ENCODE measurements at regions not wholly inside any gene's neighbourhood (a gene's known extent, or its start where the extent isn't known, plus 50 kb on each side); places are given as distances from the start of the nearest gene placed in this dataset.

DNA sequence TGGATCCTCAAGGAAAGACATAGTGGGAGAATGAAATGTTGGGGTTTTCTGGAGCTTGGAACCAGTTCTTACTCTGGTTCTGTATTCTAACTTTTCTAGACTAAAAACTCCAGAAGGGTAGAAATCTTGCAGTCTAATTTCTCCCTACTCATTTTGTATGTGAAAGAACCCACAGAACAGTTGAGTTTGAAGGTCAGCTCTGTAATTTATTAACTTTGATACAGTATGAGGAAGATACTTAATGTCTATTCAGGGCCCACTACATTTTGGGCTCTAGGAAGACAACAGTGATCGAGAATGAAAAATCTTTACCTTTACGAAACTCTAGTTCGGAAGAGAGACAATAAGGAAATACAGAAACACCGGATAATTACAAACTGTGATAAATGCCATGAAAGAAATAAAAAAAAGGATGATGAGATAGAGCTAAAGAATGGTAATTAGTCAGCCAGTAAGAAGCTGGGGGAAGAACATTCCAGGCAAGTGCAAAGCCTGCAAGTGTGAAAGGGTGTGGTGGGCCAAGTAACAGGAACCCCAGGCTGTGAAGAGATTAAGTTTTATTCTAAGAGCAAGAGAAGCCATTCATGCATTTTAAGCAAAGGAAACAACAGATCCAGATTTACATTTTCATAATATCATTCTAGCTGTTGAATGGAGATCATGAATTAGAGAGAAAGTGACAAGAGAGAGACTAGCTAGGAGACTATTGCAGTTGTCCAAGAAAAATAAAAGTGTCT lies 159.9 kb upstream of the HMCN1 start:
- DNase-seq, result no peak

DNA sequence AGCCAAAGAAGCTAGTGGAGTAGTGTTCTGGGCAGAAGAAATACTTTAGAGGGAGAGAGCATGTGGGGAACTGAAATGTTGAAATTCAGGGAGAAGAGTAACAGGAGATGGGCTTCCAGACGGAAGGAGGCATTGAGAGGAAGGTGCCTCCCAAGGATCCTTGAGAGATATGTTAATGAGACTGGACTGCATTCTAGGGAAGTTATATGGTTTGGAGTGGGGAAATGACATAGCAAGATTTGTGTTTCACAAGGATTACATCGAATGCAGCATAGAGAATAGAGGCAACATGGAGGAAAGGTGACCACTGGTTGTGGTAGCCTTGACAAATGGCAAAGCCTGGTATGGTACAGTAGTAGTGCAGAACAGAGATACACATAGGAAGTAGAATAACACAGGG lies 160.5 kb upstream of the HMCN1 start:
- DNase-seq, result no peak

- no peak for DNase-seq
Measured at GRCh38 chr1:185573162-185573561, 161.0 kb upstream of the HMCN1 start.

- peak; percentile 35 for DNase-seq
Measured at GRCh38 chr1:185570962-185571361, 163.2 kb upstream of the HMCN1 start.

DNA sequence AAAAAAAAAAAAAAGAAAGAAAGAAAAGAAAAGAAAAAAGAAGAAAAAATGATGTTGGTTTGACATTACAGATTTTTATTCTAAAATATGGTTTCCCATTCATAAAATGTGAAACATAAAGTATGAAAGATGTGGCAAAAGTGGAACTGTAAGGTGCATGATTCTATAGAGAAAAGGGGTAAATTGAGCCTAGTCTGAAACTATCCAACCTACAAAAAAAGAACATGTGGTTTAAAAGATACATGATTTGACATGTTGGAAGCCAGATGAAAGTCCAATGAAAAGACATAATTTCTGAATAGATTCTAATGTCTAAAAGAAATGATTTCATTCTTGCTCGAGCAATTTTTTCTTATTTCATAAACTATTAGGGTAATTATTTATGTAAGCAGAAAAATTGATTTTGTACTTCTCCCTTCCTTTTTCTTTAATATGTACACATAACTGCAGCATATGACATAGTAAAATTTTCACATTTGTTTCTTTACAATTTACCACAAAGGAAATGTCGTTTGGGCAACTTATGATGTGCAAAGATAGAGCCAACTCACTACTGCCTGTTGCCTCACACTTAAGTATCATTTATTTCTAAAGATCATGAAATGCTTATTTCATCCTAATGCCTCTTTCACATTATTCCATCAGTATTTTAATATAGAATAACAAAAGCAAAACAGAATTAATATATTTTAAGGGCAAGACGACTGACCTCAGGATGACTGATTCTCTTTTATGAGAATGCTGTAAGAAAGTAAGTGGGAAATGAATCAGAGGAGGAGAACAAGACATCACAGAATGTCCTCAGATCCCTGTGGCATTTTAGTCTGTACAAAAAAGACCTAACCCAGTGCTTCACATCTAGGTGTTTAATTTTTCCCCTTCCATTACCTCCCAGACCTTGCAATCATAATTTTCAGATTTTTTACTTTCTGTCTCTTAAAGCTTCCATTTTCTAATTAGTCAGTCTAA lies 165.8 kb upstream of the HMCN1 start:
- DNase-seq, result no peak

DNA sequence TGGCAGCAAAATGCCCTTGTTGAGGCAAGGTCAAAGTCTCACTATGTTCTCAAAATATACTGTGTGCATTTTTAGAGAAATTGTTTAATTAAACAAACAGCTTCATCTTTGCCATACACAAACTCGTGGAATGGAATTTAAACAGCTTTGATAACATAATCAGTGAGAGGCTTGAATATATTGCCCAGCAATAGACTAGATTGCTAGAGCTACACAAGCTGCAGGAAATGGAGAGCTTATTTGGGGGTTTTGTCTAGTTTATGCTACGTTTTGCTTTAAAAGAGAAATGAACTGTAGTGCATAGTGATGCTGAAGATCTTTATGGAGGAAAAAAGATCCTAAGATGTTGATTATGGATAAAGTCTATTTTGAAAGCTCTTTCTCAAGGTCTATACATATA lies 166.8 kb upstream of the HMCN1 start:
- peak; percentile 18 for DNase-seq

DNA sequence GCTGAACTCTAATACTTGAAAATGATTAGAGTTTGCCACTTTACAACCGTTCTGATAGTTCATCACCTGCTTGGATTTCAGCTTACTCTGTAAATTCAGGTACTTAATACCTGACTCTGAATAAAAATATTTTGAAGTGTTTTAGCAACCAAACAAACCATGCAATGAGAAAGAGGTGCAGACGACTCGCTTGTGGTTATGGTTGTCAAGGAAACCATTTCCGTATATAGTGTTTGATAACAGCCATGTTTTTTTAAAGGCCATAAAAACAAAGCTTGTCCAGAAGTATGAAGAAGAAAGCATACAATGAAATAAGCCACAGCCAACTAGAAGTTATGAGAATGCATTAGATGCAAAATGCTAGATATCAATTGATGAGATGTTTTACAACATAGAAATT lies 167.2 kb upstream of the HMCN1 start:
- peak; percentile 56 for DNase-seq

GRCh38 chr1:185565302-185565701 lies 168.9 kb upstream of the HMCN1 start:
- no peak for DNase-seq

DNA sequence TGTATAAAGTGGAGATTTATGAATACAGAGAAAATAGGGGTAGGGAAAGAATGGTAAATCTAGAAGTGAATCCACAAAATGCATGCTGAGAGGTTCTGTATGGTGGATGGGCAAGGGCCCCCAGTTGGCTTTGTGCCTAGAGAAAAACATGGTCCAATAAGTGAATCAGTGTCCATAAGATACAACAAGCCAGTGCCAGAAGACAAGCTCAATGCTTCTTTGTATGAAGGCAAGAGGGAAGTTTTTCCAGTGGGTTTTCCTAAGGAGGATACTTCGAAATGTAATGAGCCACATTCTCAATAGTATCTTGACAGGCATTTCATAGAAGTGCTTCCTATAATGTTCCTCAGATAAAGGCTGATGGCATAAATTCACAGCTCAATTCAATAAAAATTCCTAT lies 169.4 kb upstream of the HMCN1 start:
- no peak for DNase-seq

GRCh38 chr1:185562461-185563359 lies 171.5 kb upstream of the HMCN1 start:
- no peak for DNase-seq

- DNase-seq, result peak; percentile 20
Measured at GRCh38 chr1:185561629-185562028, 172.6 kb upstream of the HMCN1 start.

- peak; percentile 15 for DNase-seq
Measured at GRCh38 chr1:185560760-185561159, 173.4 kb upstream of the HMCN1 start.

DNA sequence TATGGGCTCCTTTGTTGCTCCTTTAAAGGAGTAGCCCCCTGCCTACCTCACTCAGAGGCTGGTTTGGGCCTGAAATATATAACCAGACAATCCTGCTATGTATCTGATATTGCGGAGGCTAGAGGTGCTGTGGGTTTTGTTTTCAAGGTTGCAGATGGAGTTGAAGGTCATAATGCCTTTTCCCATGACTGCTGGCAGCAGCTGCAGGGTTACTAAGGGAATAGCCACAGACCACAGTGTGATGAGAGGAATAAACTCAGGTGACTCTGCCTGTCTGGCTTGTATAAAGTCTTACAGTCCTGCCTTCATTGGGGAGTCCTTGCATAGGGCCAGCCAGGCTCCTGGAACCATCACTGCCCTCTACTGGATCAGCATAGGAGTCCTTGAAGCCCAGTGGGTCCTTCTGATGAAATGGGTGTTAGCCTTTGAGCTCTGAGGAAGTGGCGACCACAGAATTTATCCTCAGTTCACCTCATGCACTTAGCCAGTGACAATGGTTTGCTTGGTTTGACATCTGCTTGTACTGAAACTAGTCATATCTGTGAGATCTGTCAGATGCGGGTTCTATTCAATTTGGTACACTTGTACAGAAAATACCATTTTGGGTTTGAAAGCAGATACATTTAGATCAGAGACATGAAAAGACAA lies 174.4 kb upstream of the HMCN1 start:
- peak; percentile 53 for DNase-seq

DNA sequence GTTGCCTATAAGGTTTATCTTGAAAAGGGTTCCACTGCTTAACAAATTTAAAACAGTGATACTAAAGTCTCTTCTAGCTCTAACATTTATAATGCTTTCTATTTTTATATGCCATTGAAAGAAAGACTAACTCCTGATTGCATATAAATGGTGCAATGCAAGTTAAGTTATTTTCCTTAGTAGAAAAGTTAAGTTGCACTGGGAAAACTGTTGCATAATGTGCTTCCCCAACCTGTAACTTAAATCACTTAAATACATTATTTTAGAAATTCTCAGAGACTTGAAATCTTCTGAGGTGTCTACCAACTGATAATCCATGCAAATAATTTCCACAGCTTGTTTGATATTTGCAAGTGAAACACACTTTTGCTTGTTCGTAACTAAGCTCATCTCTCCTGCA lies 175.0 kb upstream of the HMCN1 start:
- DNase-seq, result no peak

- no peak for DNase-seq
Measured at GRCh38 chr1:185556561-185556960, 177.6 kb upstream of the HMCN1 start.

GRCh38 chr1:185555743-185556142 lies 178.4 kb upstream of the HMCN1 start:
- no peak for DNase-seq

- DNase-seq, result no peak
Measured at GRCh38 chr1:185551008-185551407, 183.2 kb upstream of the HMCN1 start.

GRCh38 chr1:185549906-185550305 lies 184.3 kb upstream of the HMCN1 start:
- no peak for DNase-seq

- DNase-seq, result no peak
Measured at GRCh38 chr1:185546029-185546428, 188.2 kb upstream of the HMCN1 start.

- no peak for DNase-seq
Measured at GRCh38 chr1:185541871-185542301, 192.3 kb upstream of the HMCN1 start.

DNA sequence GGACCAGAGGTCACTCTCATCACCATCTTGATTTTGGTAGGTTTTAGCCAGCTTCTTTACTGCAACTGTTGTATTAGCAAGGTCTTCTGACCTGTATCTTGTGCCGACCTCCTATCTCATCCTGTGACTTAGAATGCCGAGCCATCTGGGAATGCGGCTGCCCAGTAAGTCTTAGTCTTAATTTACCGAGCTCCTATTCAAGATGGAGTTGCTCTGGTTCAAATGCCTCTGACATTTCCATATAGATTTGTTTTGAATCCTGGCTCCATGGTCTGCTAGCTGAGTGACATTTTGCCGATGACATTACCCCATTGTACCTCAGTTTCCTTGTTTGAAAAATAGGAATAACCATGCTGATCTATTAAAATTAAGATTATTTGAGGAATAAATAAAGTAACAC lies 193.9 kb upstream of the HMCN1 start:
- DNase-seq, result no peak

DNA sequence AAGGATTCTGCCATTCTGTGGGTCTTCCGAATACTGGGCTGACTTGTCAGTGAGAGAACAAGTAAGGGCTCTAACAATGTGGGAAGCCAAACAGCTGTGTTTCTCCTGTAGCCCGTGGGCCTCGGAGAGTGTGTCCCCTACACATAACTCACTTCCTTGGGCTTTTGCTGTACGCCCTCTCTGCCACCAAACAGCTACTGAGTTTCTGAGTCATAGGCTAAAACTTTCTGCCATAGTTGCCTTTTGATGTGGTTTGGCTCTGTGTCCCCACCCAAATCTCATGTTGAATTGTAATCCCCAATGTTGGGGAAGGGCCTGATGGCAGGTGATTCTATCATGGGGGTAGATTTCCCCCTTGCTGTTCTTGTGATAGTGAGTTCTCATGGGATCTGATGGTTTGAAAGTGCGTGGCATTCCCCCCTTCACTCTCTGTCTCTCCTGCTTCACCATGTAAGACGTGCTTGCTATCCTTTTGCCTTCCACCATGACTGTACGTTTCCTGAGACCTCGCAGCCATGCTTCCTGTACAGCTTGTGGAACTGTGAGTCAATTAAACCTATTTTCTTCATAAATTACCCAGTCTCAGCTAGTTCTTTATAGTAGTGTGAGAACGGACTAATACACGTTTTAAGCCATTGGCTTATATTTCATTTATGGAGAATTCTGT lies 194.8 kb upstream of the HMCN1 start:
- peak; percentile 27 for DNase-seq

Data from CD4-positive, alpha-beta T cell treated with Interleukin-17A for 4 hours (primary cell).